Activated CD4-positive, CD25-positive, alpha-beta regulatory T cell treated with anti-CD3 and anti-CD28 coated beads, Interleukin-2, amount 50 U/mL, for 24 hours (primary cell): ENCODE measurements at regions not wholly inside any gene's neighbourhood (a gene's known extent, or its start where the extent isn't known, plus 50 kb on each side); places are given as distances from the start of the nearest gene placed in this dataset.
"Not testable (repeated sequence)": the region's sequence is repeated elsewhere in the genome, so short reads cannot be mapped to it uniquely, and the experiment has no call there.

Experiments
- ATAC-seq, 2 donors: fragments of 150-1000 bp; cut with Tn5 transposase; one replicate each; pipeline ENCODE4 v1.10.0; 2021; ENCODE audit warnings: mild to moderate bottlenecking in 1 of 2, moderate library complexity in 1 of 2

DNA sequence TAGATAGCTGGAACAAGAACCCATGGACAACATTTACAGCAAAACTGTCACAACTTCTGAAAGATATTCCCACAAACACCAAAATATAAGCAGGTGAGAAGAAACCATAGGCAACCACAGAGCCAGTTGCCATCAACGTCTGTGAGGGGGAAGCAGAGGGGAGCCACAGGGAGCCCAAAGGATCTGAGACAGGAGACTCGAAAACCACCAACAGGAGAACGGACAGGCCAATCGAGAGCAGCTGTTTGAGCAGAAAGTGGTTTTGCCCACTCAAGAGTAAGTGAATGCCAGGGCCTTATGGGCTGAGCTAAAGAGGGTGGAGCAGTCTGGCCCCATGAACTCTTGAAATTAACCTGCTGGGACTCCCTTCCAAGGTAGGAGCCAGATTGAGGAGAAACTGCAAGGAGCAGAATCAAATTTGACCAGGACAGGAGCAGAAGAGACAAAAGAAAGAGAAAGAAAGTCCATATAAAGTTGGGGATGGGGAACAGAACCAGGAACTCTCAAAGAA lies 195.4 kb downstream of the ANKRD60 start:
- no peak for ATAC-seq

DNA sequence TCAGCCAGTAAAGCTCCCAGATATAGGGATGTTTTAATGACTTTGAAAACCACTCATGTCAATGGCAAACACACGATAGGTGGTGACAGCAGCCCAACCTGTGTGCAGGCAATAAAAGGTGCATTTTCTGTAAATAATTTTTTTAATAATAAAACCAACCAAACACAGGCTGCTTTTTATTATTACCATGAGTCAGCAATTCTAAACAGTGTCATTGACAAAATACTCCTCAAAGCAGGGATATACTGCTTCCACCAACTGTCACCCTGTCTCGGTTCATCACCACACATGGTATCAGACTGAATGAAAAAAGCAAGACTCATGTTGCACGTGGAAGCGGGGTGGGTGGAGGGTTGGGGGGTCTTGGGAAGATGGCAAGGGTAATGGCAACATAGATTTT lies 195.9 kb downstream of the ANKRD60 start:
- ATAC-seq, result no peak

DNA sequence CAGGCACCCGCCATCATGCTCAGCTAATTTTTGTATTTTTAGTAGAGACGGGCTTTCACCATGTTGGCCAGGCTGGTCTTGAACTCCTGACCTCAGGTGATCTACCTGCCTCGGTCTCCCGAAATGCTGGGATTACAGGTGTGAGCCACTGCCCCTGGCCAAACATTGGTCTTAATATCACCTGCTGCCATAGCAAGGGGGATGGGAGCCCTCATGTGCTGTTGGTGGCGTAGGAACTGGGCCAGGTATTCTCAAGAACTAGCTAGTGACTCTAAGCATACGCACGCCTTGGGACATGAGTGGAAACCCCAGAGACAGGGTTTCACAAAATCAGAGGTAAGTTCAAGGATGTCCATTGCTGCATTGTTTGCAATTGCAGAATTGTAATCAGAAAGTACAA lies 197.1 kb downstream of the ANKRD60 start:
- ATAC-seq, result not testable (repeated sequence)

DNA sequence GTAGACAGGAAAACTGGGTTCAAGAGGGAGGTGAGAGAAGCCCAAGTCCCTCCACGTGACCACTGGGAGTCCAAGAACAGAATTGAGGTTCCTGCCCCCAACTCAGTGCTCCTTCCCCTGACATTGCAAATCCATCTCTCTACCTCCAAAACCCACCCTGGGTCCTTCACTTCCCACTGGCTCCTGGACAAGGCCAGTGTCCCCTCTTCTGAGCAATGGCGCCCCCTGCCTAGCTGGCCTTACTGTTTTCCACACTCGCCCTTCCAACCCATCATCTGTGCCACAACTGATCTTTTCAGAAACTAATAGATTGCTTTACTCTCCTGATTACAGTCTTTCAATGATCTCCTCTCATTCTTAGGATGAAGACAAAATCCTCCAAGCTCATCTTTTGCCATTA lies 200.3 kb downstream of the ANKRD60 start:
- ATAC-seq, result no peak

DNA sequence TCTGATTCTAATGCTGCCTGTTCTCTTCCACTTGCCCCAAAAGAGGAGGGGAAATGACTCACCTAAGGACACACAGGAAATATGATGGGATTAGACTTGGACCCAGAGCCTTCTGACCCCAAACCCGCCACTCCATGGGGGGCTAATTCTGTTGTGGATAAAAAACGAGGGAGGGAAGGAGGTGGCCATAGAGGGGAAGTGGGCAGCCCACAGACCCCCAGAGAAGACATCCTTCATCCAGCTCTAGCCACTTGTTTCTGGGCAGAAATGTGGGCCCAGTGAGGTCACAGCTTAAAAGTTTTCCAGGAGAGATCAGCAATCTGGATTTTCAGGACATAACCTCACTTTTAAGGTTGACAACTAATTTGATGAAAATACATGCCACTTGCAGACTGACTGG lies 202.1 kb downstream of the ANKRD60 start:
- ATAC-seq, result no peak

DNA sequence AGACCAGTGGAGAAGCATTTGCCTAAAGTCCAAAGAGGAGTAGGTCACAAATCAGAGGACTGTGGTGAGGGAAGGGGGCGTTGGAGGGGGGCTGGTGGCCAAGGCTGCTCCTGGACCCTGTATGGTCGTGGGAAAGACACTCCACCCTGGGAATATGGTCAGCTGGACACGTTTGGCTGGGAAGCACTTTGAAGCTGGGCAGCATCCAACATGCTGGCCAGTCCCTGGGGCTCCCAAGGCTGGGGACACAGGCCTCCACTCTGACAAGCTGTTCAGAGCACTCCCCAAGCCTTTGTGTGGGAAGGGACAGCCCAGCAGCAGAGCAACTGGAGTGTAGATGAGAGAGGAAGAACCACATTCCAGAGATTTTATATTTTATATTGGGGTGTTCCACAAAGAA lies 203.2 kb downstream of the ANKRD60 start:
- ATAC-seq, result no peak

DNA sequence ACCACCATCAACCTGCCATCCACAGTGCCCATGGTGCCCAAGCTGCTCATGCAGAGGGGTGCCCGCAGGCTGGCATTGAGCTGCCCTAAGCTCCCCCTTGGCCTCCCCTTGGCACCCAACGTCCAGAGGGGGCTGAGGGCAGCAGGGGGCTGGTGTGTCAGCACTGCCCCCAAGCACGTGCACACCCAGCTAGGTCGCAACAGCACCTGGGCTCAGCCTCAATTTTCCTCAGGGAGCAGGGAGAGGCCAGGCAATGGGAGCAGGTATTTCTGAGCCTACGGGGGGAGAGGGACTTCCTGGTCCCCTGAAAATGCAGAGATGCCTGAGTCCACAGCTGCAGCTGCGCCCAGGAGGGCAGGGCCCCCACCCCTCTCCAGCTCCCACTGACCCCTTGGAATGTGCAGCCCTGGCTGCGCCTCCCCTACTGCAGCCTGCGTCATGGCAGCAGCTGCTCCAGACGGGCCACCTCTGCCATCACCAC lies 204.2 kb downstream of the ANKRD60 start:
- no peak for ATAC-seq

DNA sequence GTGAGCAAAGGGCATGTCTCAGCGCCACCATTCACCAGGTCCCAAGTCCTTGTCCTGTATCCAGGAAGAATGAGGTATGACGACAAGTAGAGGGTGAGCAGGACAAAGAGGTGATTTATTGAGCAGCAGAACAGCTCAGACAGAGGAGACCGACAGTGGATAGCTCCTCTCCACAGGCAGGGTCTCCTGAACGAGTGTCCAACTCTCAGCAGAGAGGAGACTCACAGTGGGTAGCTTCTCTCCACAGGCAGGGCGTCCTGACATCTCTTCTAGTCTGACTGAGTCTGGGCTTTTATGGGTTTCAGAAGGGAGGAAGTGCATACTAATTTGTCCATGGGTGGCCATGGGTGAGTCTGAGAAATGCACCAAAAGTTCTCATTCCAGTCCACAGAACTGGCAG lies 204.7 kb downstream of the ANKRD60 start:
- ATAC-seq, result no peak

DNA sequence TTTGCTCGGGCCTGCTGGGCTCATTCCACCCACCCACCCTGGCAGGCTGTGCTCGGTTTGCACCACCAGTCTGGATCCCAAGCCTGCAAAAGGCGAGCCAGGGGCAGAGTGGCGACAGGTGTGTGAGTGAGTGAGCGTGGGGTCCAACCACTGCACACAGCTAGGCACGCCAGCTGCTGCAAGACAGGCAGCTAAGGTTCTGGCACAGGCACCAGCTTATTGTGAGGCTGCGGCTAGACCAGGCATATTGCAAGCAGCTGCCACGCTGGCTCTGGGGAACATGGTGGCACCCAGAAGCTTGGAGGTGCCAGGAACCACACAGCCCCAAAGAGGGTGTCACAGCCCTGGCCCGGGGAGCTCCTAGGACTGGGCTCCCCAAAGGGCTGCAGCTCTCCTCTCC lies 205.1 kb downstream of the ANKRD60 start:
- ATAC-seq, result no peak

DNA sequence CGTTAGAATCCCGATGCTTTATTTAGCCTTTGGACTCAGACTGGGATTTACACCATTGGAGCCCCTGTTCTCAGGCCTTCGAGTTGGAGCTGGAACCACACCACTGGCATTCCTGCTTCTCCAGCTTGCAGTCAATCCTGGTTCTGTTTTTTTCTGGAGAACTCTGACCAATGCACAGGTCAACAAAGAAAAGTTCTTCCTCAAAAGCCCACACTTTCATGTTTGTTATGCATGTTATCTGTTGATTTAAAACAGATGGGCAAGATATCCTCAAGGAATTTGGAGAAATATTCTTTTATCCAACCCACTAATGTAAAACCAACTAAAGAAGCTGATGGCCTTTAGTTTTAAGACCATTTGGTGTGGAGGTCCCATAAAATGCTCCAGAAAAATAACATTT lies 205.7 kb downstream of the ANKRD60 start:
- no peak for ATAC-seq

DNA sequence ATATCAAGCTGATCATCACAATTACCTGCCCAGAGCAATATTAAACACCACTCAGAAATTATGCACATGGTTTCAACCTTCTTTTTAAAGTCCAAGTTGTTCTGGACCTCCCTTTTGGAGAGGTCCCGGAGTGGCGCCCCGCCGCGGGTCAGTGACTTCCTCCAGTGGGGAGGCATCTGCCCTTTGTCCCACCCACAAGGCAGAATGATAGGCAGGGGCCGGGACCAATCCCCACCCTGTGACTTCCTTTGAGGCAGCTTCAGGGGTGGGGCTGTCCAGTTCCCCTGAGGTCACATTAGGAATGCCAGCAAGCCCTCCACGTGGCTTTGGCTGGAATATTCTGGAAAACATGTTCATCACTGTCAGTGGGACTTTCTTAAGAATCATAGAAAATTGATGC lies 207.0 kb downstream of the ANKRD60 start:
- ATAC-seq, result no peak

DNA sequence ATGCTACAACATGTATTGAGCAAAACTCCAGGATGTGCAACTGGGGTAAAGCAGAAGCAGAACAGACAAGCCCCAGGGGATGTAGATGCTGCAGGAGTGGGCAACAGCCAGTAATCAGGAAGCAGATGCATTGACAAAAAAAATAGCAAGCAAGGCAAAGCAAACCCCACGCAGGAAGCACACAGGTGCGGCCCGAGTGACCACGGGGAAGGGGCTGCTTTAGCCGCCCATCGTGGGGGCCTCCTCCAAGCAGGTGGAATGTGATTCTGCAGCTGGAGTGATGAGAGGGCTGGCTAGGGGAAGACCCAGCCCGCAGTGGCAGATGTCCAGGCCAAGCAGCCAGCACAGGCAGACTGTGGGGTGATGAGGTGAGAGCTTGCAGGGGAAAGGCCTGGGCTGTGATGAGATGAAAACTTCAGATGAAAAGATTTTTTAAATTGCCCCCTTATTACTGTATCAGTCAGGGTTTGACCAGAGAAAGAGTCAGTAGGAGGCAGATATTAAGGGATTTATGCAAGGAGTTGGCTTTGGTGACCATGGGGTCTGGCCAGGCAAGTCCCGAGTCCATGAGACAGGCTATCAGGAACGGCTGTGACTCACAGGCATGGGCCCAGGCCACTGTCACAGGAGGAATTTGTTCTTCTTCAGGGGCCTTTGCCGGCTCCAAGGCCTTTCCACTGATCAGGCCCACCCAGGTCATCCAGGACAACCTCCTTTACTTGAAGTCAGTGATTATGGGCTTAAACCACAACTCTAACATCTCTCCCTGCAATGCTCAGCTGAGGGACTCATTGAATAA lies 207.6 kb downstream of the ANKRD60 start:
- no peak for ATAC-seq

DNA sequence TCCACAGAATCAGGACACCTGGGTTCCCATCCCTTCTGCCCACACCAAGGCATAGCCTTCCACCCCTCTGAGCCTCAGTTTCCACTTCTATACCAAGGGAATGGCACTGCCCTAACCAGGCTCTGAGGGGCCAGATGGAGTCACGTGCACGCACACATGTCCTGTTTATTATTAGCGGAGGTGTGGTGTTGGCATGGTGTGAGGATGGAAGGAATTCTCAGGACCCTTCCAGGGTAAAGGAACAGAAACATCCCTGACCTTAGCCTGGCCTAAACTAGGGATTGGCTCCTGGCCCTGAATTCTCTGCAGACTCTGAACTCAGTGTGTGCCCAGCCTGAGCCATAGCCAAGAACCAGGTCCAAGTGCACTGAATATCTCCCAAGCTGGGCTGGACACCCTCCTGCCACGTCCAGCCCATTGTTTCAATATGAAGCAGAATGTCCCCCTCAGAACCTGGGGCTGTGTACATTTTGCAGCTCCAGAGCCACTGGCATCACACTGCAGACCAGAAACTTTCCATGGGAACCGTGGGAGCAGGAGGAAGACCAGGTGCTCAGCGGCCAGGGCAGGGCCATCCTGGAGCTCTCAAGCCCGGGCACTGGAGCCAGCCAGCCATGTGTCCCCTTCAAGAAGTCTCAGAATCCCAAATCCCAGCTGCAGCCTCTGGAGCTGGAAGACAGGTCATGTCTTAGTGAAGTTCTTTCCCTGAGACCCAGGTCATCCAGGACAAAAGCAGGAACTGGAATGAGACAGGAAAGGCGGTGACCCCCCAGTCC lies 208.4 kb downstream of the ANKRD60 start:
- no peak for ATAC-seq

DNA sequence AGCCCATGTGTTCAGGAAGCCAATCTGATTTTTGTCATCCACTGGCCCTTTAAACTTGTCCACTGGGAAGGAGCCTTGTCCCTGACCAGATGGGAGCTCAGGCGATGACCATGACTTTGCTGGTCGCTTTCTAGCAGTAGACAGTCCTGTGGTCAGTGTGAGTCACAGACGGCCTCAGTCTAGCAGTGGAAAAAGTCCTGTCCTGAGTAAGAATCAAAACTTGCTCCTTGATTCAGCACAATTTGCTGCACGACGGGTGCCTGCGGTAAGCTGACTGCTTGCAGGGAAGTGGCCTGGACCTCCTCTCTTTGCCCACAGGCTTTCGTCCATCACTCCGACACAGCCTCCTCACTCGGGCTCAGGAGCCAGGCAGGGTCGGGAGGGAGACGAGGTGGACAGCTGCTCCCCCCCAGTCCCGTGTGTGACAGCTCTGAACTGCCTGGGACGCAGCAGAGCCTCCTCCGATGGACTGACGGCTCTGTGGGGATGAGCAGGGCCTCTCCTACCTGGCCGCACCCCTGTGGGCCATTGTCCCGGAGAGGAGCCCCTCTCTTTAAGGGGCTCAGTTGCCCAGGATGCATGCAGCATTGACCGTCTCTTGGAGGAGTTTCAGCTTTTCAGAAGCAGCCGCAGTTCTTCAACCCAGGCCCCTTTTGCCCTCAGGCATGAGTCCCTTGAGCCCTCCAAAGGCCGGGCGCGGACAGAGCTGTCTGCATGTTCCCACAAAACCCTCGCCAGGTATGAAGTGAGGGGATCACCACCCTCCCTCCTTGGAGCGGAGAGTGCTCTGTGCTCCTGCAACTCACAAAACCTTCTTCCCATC lies 209.2 kb downstream of the ANKRD60 start:
- ATAC-seq, result no peak

DNA sequence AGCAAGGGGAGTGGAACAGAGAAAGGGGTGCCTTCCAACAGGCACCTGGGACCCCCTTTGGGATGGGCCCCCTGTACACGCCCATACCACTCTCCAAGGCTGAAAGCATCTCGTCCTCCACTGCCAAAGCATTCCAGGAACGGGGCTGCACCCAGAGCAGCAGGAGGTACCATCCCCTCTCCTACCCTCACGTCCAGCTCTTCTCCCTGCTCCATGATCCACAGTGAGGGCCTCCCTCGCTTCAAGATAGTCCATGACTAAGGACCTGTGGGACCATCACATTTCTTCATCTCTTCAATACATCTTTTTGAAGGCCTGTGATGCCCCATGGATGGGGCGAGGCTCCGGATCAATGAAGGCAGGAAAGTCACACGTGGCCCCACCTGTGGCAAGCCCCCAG lies 209.9 kb downstream of the ANKRD60 start:
- ATAC-seq, result no peak

DNA sequence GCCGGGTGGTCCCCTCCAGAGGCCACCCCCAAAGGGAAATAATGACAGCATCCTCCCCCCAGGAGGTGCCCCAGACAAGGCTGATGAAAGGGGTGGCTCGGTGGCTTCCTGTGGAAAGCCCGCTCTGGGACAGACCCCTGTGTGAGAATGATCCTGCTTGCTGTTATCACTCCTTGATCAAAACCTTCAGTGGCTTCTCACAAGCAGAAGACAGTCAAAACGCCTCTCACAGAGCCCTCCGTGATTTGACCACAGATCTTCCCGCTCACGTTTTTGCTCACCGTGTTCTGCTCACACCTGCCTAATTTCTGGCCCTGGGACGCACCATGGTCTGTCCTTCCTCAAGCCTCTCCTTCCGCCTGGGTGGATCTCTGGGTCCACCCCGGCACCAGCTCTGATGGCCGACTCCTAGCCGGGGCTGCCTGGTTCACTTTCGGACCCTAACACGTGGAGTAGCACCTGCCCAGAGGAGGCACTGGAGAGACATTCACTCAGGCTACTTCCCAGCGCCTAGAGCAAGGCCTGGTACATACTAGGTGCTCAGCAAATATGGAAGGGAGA lies 210.4 kb downstream of the ANKRD60 start:
- ATAC-seq, result no peak

DNA sequence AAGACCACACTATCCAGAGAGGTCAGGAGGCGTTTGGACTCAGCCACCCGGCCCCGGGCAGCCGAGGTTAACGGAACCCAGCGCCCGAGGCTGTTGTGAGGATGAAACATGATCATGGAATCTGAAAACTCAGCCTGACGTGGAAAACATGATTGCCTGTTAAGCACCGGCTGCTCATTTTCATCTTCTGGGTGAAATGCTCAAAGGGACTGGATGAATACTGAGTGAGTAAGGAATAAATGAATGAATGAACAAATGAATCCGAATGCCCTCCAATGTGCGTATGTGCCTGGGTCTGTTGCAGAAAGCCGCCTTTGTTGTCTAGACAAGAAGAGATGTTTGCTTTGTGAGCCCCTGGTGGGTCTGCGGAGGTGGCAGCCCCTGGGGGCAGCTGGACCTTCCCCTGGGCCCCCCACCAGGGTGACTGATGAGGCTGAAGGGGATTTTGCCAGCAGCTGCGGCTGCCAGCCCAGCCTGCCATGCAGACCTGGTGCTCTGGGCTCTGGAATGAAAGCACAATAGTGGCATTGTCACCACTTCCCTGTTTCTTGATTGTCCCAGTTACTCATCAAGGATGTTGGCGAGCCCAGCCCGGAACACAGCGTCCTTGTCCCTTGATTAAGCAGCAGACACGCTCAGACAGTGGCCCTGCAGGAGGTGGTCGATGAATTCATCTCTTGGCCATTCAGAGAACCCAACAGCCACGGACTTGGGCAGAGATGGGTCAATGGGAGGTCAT lies 211.1 kb downstream of the ANKRD60 start:
- no peak for ATAC-seq

DNA sequence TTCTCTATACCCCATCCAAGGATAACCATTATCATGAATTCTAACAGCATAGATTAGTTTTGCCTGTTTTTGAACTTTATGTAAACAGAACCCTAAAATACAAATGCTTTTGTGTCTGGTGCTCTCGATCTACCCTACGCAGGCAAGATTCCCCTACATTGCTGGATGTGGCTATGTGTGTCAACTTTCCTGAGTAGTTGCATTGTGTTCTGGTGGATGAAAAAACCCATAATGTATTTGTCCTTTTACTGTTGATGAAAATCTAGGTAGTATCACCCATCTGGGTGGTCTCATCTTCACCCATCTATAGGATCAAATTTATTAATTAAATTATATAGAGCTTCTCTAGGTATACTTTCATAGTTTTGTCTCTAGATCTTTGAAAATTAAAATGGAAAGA lies 211.7 kb downstream of the ANKRD60 start:
- no peak for ATAC-seq

DNA sequence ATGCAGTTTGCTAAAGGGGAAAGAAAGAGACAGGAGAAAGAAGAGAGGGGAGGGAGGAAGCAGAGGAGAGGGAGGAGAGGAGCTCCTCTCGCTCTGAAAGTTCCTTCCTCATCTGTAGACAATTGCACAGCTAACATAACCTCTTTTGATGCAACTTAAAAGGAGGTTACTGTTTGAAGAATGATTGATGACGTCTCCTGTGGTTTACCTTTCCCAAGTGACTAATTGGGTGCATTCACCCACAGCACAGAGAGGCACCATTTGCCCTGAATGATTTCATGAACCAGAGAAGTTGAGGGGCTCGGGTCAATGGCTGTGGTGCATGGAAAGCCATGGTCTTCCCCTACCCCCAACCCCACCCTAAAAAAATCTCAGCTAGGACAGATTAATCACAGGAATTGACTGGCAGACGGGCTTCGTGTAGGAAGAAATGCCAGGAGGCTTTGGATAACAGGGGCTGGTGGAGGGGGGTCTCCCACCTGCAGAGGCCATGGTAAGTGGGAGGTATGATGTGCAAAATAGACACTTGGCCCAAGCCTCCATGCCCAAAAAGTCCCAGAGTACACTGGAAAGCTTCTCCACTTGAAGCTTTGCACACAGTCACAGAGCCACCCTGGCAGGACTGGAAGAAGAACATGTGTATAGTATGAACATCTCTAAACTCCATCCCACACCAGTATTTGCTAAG lies 213.7 kb downstream of the ANKRD60 start:
- peak; percentile 58 to 60 for ATAC-seq

DNA sequence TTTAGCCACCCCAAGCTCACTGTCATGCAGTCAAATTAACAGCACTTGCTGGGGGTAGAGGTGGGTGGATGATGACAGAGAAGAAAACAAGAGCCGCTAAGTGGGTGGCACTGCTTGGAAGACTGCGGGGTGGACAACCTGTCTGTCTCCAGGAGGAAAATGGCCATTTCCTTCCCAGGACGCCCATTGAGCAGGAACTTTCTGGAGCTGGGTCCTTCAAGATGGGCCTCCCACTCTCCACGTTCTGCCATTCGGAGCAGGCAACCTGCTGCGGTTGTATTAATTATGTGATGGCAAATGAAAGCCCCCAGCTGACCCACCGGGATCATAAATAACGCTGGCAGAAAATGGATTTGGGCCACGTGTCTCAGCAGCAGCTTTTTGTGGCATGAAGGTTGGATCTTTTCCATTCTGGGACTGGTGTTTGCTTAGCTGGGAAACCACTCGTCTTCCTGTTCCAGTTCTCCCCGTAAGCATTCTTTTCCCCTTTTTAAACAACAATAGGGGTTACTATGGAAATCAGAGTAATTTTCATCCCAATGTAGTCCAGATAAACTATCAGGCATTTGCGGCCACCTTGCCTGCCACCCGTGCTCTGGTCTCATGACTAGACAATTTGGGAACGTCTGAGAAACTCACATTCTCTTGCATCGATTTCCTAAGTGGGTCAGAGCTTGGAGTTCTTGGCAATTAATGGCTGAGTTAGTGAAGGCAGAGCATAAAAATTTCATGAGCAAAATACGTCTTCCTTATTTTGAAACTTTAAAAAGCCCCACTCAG lies 215.5 kb downstream of the ANKRD60 start:
- no peak for ATAC-seq
